ENCODE measurements at regions not wholly inside any gene's neighbourhood (a gene's known extent, or its start where the extent isn't known, plus 50 kb on each side); places are given as distances from the start of the nearest gene placed in this dataset.

- Histone ChIP-seq H3K27me3 (ENCODE audit: insufficient read depth, low read depth, low read length) (no peaks in the 10 kb centered on the region), H3F3A (ENCODE audit: insufficient read depth, low read length, poor library complexity, severe bottlenecking) (no peaks in the 10 kb centered on the region), H3K27ac (ENCODE audit: low read length) (no peak overlapping the region), H3K79me2 (replicated peaks; ENCODE audit: insufficient read depth, low read length) (no peaks in the 10 kb centered on the region), H3K9ac (ENCODE audit: low read length) (no peak overlapping the region), H3K9me2 (ENCODE audit: insufficient read depth, low read length) (no peaks in the 10 kb centered on the region), H4K20me1 (ENCODE audit: insufficient read depth) (no peaks in the 10 kb centered on the region), H3K36me3 (ENCODE audit: insufficient read depth, low read length) (no peaks in the 10 kb centered on the region), H3K4me3 (ENCODE audit: low read length) (no peak overlapping the region), H3K9me3 (ENCODE audit: low read length) (no peaks in the 10 kb centered on the region), H3K4me2 (ENCODE audit: low read length) (no peak overlapping the region), H2AFZ (ENCODE audit: low read depth, low read length) (no peak overlapping the region)
- no peak for TF ChIP-seq MXI1 (conservative IDR thresholded peaks at IDR 0.05; ENCODE audit: poor library complexity, severe bottlenecking)
- TF ChIP-seq, protein P1, sequence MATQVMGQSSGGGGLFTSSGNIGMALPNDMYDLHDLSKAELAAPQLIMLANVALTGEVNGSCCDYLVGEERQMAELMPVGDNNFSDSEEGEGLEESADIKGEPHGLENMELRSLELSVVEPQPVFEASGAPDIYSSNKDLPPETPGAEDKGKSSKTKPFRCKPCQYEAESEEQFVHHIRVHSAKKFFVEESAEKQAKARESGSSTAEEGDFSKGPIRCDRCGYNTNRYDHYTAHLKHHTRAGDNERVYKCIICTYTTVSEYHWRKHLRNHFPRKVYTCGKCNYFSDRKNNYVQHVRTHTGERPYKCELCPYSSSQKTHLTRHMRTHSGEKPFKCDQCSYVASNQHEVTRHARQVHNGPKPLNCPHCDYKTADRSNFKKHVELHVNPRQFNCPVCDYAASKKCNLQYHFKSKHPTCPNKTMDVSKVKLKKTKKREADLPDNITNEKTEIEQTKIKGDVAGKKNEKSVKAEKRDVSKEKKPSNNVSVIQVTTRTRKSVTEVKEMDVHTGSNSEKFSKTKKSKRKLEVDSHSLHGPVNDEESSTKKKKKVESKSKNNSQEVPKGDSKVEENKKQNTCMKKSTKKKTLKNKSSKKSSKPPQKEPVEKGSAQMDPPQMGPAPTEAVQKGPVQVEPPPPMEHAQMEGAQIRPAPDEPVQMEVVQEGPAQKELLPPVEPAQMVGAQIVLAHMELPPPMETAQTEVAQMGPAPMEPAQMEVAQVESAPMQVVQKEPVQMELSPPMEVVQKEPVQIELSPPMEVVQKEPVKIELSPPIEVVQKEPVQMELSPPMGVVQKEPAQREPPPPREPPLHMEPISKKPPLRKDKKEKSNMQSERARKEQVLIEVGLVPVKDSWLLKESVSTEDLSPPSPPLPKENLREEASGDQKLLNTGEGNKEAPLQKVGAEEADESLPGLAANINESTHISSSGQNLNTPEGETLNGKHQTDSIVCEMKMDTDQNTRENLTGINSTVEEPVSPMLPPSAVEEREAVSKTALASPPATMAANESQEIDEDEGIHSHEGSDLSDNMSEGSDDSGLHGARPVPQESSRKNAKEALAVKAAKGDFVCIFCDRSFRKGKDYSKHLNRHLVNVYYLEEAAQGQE (IDR thresholded peaks at IDR 0.05; ENCODE audit: borderline replicate concordance): no peak
- TF ChIP-seq EZH2 (IDR thresholded peaks at IDR 0.05; ENCODE audit: borderline replicate concordance, insufficient read depth, low read length, poor library complexity, severe bottlenecking): no peak
- no peak for TF ChIP-seq TAF1 (IDR thresholded peaks at IDR 0.05; ENCODE audit: low read depth)
- no peak for TF ChIP-seq RAD21 (conservative IDR thresholded peaks at IDR 0.05)
- no peak for TF ChIP-seq POLR2AphosphoS5 (IDR thresholded peaks at IDR 0.05)
- no peak for TF ChIP-seq SMC3 (conservative IDR thresholded peaks at IDR 0.05; ENCODE audit: poor library complexity)
- TF ChIP-seq, protein P2, sequence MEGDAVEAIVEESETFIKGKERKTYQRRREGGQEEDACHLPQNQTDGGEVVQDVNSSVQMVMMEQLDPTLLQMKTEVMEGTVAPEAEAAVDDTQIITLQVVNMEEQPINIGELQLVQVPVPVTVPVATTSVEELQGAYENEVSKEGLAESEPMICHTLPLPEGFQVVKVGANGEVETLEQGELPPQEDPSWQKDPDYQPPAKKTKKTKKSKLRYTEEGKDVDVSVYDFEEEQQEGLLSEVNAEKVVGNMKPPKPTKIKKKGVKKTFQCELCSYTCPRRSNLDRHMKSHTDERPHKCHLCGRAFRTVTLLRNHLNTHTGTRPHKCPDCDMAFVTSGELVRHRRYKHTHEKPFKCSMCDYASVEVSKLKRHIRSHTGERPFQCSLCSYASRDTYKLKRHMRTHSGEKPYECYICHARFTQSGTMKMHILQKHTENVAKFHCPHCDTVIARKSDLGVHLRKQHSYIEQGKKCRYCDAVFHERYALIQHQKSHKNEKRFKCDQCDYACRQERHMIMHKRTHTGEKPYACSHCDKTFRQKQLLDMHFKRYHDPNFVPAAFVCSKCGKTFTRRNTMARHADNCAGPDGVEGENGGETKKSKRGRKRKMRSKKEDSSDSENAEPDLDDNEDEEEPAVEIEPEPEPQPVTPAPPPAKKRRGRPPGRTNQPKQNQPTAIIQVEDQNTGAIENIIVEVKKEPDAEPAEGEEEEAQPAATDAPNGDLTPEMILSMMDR (IDR thresholded peaks at IDR 0.05; ENCODE audit: poor library complexity, severe bottlenecking): no peak
- no peak for TF ChIP-seq EP300 (conservative IDR thresholded peaks at IDR 0.05; ENCODE audit: poor library complexity, severe bottlenecking)
These were observed 404.4 kb downstream of the ARHGEF28 start for GRCh38 chr5:74030371-74030770.

DNA sequence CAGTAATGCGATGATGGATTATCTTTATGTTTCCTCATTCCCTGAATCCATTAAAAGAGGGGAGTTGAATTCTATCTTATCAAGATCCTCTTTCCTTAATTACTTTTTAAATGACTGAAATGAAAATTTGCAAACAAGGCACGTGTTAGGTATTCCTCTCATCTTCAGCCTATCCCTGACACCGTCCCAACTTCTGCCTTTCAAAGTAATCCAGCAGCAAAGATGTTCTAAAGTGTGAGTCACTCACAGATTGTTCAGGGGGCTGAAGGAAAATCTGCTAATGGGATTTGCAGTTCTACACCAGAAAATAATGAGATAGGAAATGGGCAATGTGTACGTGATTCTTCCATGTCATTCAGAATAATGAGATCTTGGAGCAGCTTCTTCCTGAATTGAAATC, 403.0 kb downstream of the ARHGEF28 start:
- Histone ChIP-seq H3K9me2 (ENCODE audit: insufficient read depth, low read length) (no peaks in the 10 kb centered on the region), H3K36me3 (ENCODE audit: insufficient read depth, low read length) (no peaks in the 10 kb centered on the region), H3K79me2 (replicated peaks; ENCODE audit: insufficient read depth, low read length) (no peaks in the 10 kb centered on the region), H3K9ac (ENCODE audit: low read length) (no peak overlapping the region), H3K9me3 (ENCODE audit: low read length) (no peaks in the 10 kb centered on the region), H2AFZ (ENCODE audit: low read depth, low read length) (no peak overlapping the region), H3K4me3 (ENCODE audit: low read length) (no peak overlapping the region), H3F3A (ENCODE audit: insufficient read depth, low read length, poor library complexity, severe bottlenecking) (no peaks in the 10 kb centered on the region), H3K27ac (ENCODE audit: low read length) (no peak overlapping the region), H3K27me3 (ENCODE audit: insufficient read depth, low read depth, low read length) (no peaks in the 10 kb centered on the region), H3K4me2 (ENCODE audit: low read length) (no peak overlapping the region), H4K20me1 (ENCODE audit: insufficient read depth) (no peaks in the 10 kb centered on the region)
- TF ChIP-seq, protein P2 (IDR thresholded peaks at IDR 0.05; ENCODE audit: poor library complexity, severe bottlenecking): no peak
- no peak for TF ChIP-seq MXI1 (conservative IDR thresholded peaks at IDR 0.05; ENCODE audit: poor library complexity, severe bottlenecking)
- no peak for TF ChIP-seq SMC3 (conservative IDR thresholded peaks at IDR 0.05; ENCODE audit: poor library complexity)
- no peak for TF ChIP-seq TAF1 (IDR thresholded peaks at IDR 0.05; ENCODE audit: low read depth)
- no peak for TF ChIP-seq EP300 (conservative IDR thresholded peaks at IDR 0.05; ENCODE audit: poor library complexity, severe bottlenecking)
- TF ChIP-seq POLR2AphosphoS5 (IDR thresholded peaks at IDR 0.05): no peak
- no peak for TF ChIP-seq EZH2 (IDR thresholded peaks at IDR 0.05; ENCODE audit: borderline replicate concordance, insufficient read depth, low read length, poor library complexity, severe bottlenecking)
- TF ChIP-seq, protein P1 (IDR thresholded peaks at IDR 0.05; ENCODE audit: borderline replicate concordance): no peak
- no peak for TF ChIP-seq RAD21 (conservative IDR thresholded peaks at IDR 0.05)
